Hepatocyte (in vitro differentiated cells): ENCODE measurements at regions not wholly inside any gene's neighbourhood (a gene's known extent, or its start where the extent isn't known, plus 50 kb on each side); places are given as distances from the start of the nearest gene placed in this dataset.

Experiments
- CTCF ChIP-seq: fragments of 200-600 bp; sonication (generic); IDR thresholded peaks from 2 replicates; pipeline ENCODE4 v1.5.1; 2016; ENCODE audit warnings: antibody characterized with exemption, mild to moderate bottlenecking; ENCODE audit not compliant: poor library complexity
- EZH2 ChIP-seq: fragments of 200-600 bp; sonication (generic); IDR thresholded peaks from 2 replicates; pipeline ENCODE4 v1.6.1; 2016; ENCODE audit warnings: antibody characterized with exemption, mild to moderate bottlenecking, borderline replicate concordance
- EZH2phosphoT487 ChIP-seq: fragments of 200-600 bp; sonication (generic); IDR thresholded peaks from one replicate; pipeline ENCODE4 v1.6.1; 2018; ENCODE audit warnings: antibody characterized with exemption, mild to moderate bottlenecking, low read depth, moderate library complexity; ENCODE audit not compliant: unreplicated experiment, severe bottlenecking

GRCh38 chr1:207205614-207206061 lies 101.6 kb downstream of the C4BPA start:
- TF ChIP-seq CTCF, result no peak
- no peak for TF ChIP-seq EZH2
- TF ChIP-seq EZH2phosphoT487, result no peak
